Left ventricle myocardium superior (tissue), 1 donor: ENCODE measurements at regions not wholly inside any gene's neighbourhood (a gene's known extent, or its start where the extent isn't known, plus 50 kb on each side); places are given as distances from the start of the nearest gene placed in this dataset.

ENCODE experiments used
- ATAC-seq: fragments of 200-7000 bp; cut with Tn5 transposase; one replicate; pipeline ENCODE4 v1.9.1; 2020; ENCODE audit warnings: mild to moderate bottlenecking, moderate library complexity
- DNase-seq: peaks from one replicate; pipeline ENCODE4 v3.0.0-alpha.2; 2020
- intact Hi-C: fragments of 100-400 bp; cut with micrococcal nuclease; formaldehyde crosslinking; loops from one replicate; pipeline ENCODE4 v1.11.0; 2022
- donor health status: DM: no; HTN: yes; CAD: no; lungs with severe emphysema.

- ATAC-seq (no peak), DNase-seq (no peak)
- intact Hi-C loops, result no loop called here
Observed at GRCh38 chr6:40717411-40718057, 130.4 kb upstream of the LRFN2 start.

GRCh38 chr6:40715570-40716403 is 128.6 kb upstream of the LRFN2 start:
- intact Hi-C loops, result no loop called here
- ATAC-seq (peak; percentile 59), DNase-seq (no peak)

GRCh38 chr6:40714576-40715564 is 127.7 kb upstream of the LRFN2 start:
- ATAC-seq, result no peak
- intact Hi-C loops, result no loop called here
- no peak for DNase-seq

GRCh38 chr6:40714143-40714542 is 127.0 kb upstream of the LRFN2 start:
- DNase-seq (no peak), ATAC-seq (no peak)
- intact Hi-C loops, result no loop called here

GRCh38 chr6:40713002-40713719 is 126.0 kb upstream of the LRFN2 start:
- intact Hi-C loops, result no loop called here
- ATAC-seq (no peak), DNase-seq (no peak)

- intact Hi-C loops, result no loop called here
- ATAC-seq, result peak; percentile 32
Observed at GRCh38 chr6:40710626-40711330, 123.6 kb upstream of the LRFN2 start.

GRCh38 chr6:40708049-40708448 is 120.9 kb upstream of the LRFN2 start:
- DNase-seq (no peak), ATAC-seq (no peak)
- intact Hi-C loops, result no loop called here

More at GRCh38 chr6:40710626-40711330, 123.6 kb upstream of the LRFN2 start:
- DNase-seq, result peak; percentile 51

- intact Hi-C loops, result no loop called here
- DNase-seq (no peak), ATAC-seq (no peak)
Observed at GRCh38 chr6:40706178-40706577, 119.0 kb upstream of the LRFN2 start.

GRCh38 chr6:40705354-40705753 is 118.2 kb upstream of the LRFN2 start:
- DNase-seq (no peak), ATAC-seq (no peak)
- intact Hi-C loops, result no loop called here

- no peak for ATAC-seq
- no peak for DNase-seq
- intact Hi-C loops, result no loop called here
Observed at GRCh38 chr6:40701352-40702007, 114.3 kb upstream of the LRFN2 start.

- DNase-seq (no peak), ATAC-seq (no peak)
- intact Hi-C loops, result no loop called here
Observed at GRCh38 chr6:40700006-40700580, 112.9 kb upstream of the LRFN2 start.

- intact Hi-C loops, result no loop called here
- ATAC-seq (peak; percentile 27), DNase-seq (no peak)
Observed at GRCh38 chr6:40695750-40696415, 108.7 kb upstream of the LRFN2 start.

GRCh38 chr6:40695114-40695513 is 108.0 kb upstream of the LRFN2 start:
- DNase-seq (no peak), ATAC-seq (peak; percentile 67)
- intact Hi-C loops, result no loop called here

- intact Hi-C loops, result no loop called here
- no peak for ATAC-seq
- DNase-seq, result no peak
Observed at GRCh38 chr6:40693768-40694167, 106.6 kb upstream of the LRFN2 start.

- ATAC-seq, result no peak
- no peak for DNase-seq
- intact Hi-C loops, result no loop called here
Observed at GRCh38 chr6:40692337-40692736, 105.2 kb upstream of the LRFN2 start.

- intact Hi-C loops, result no loop called here
- DNase-seq (no peak), ATAC-seq (no peak)
Observed at GRCh38 chr6:40689185-40689584, 102.0 kb upstream of the LRFN2 start.

GRCh38 chr6:40688214-40688761 is 101.1 kb upstream of the LRFN2 start:
- peak; percentile 57 for ATAC-seq
- intact Hi-C loops, result no loop called here
- DNase-seq, result no peak
